ENCODE measurements at regions not wholly inside any gene's neighbourhood (a gene's known extent, or its start where the extent isn't known, plus 50 kb on each side); places are given as distances from the start of the nearest gene placed in this dataset.

GRCh38 chr19:30178721-30179402 lies 193.3 kb upstream of the ZNF536 start:
- no peak for DNase-seq (ENCODE audit: low read depth, low spot score)
- ChIA-PET CTCF (interaction anchor here (0.6 kb wide), 1 partner anchor 751 kb away, joined by 3 read pairs; no protein-coding TSS in a partner anchor), POLR2A (no interaction called here)
- no peak overlapping the region for H3K4me3 ChIP-seq (ENCODE audit: low read depth, low read length)
- no peak for TF ChIP-seq CTCF (IDR thresholded peaks at IDR 0.05; ENCODE audit: insufficient read depth, low read length, missing control alignments)

GRCh38 chr19:30180691-30181090 lies 191.5 kb upstream of the ZNF536 start:
- POLR2A ChIA-PET, result no interaction called here
- H3K4me3 ChIP-seq (ENCODE audit: low read depth, low read length), result no peak overlapping the region
- CTCF ChIA-PET, result no interaction called here
- no peak for DNase-seq (ENCODE audit: low read depth, low spot score)
- no peak for TF ChIP-seq CTCF (IDR thresholded peaks at IDR 0.05; ENCODE audit: insufficient read depth, low read length, missing control alignments)

GRCh38 chr19:30183807-30184490 lies 188.2 kb upstream of the ZNF536 start:
- TF ChIP-seq CTCF (IDR thresholded peaks at IDR 0.05; ENCODE audit: insufficient read depth, low read length, missing control alignments), result no peak
- ChIA-PET POLR2A (no interaction called here), CTCF (no interaction called here)

GRCh38 chr19:30202060-30202600 lies 170.1 kb upstream of the ZNF536 start:
- TF ChIP-seq CTCF (IDR thresholded peaks at IDR 0.05; ENCODE audit: insufficient read depth, low read length, missing control alignments), result no peak
- CTCF ChIA-PET, result no interaction called here

More at GRCh38 chr19:30183807-30184490, 188.2 kb upstream of the ZNF536 start:
- H3K4me3 ChIP-seq (ENCODE audit: low read depth, low read length), result no peak overlapping the region
- DNase-seq (ENCODE audit: low read depth, low spot score), result no peak

GRCh38 chr19:30204721-30205120 lies 167.5 kb upstream of the ZNF536 start:
- CTCF ChIA-PET, result no interaction called here
- H3K4me3 ChIP-seq (ENCODE audit: low read depth, low read length), result no peak overlapping the region

More at GRCh38 chr19:30202060-30202600, 170.1 kb upstream of the ZNF536 start:
- POLR2A ChIA-PET, result no interaction called here
- no peak for DNase-seq (ENCODE audit: low read depth, low spot score)
- H3K4me3 ChIP-seq (ENCODE audit: low read depth, low read length), result no peak overlapping the region

More at GRCh38 chr19:30204721-30205120, 167.5 kb upstream of the ZNF536 start:
- DNase-seq (ENCODE audit: low read depth, low spot score), result no peak
- POLR2A ChIA-PET, result no interaction called here
- no peak for TF ChIP-seq CTCF (IDR thresholded peaks at IDR 0.05; ENCODE audit: insufficient read depth, low read length, missing control alignments)
